H9 (cell line): ENCODE measurements at regions not wholly inside any gene's neighbourhood (a gene's known extent, or its start where the extent isn't known, plus 50 kb on each side); places are given as distances from the start of the nearest gene placed in this dataset.

ENCODE experiments used
- DNase-seq: peaks from one replicate; pipeline ENCODE4 v3.0.0-alpha.2; 2017
- H2AFZ ChIP-seq: one replicate; pipeline ENCODE4 v1.6.1; 2013; ENCODE audit warnings: mild to moderate bottlenecking, low read length, control low read depth, moderate library complexity
- H2AK5ac ChIP-seq: 2 replicates; pipeline ENCODE4 v1.6.1; 2013; ENCODE audit warnings: low read length, control low read depth, mixed read lengths; ENCODE audit not compliant: insufficient read length
- H2BK120ac ChIP-seq: one replicate; pipeline ENCODE4 v1.6.1; 2013; ENCODE audit warnings: low read depth, mild to moderate bottlenecking, low read length, control low read depth, inconsistent platforms; ENCODE audit not compliant: poor library complexity, severe bottlenecking
- H2BK12ac ChIP-seq: 2 replicates; pipeline ENCODE4 v1.6.1; 2013; ENCODE audit warnings: low read length, control low read depth, mixed read lengths, low read depth; ENCODE audit not compliant: insufficient read length
- H2BK15ac ChIP-seq: 2 replicates; pipeline ENCODE4 v1.6.1; 2013; ENCODE audit warnings: low read depth, low read length, control low read depth
- H2BK20ac ChIP-seq: one replicate; pipeline ENCODE4 v1.6.1; 2013; ENCODE audit warnings: low read depth, mild to moderate bottlenecking, low read length, control low read depth, inconsistent platforms; ENCODE audit not compliant: poor library complexity, severe bottlenecking
- H2BK5ac ChIP-seq: 2 replicates; pipeline ENCODE4 v1.6.1; 2013; ENCODE audit warnings: low read length, control low read depth, mixed read lengths; ENCODE audit not compliant: insufficient read length
- H3K14ac ChIP-seq: 2 replicates; pipeline ENCODE4 v1.6.1; 2013; ENCODE audit warnings: low read length, control low read depth; ENCODE audit not compliant: insufficient read depth
- H3K18ac ChIP-seq: 2 replicates; pipeline ENCODE4 v1.6.1; 2013; ENCODE audit warnings: low read depth, mild to moderate bottlenecking, mixed read lengths, low read length, control low read depth; ENCODE audit not compliant: insufficient read length
- H3K23ac ChIP-seq: 2 replicates; pipeline ENCODE4 v1.6.1; 2013; ENCODE audit warnings: low read length, control low read depth, mixed read lengths, low read depth; ENCODE audit not compliant: insufficient read length
- H3K23me2 ChIP-seq: 2 replicates; pipeline ENCODE4 v1.6.1; 2013; ENCODE audit warnings: low read depth, mild to moderate bottlenecking, mixed read lengths, low read length, control low read depth; ENCODE audit not compliant: insufficient read length, poor library complexity, severe bottlenecking
- H3K27ac ChIP-seq: 2 replicates; pipeline ENCODE4 v1.5.1; 2013; ENCODE audit warnings: low read length, control low read depth, mixed read lengths, low read depth; ENCODE audit not compliant: insufficient read length
- H3K27me3 ChIP-seq: 2 replicates; pipeline ENCODE4 v1.6.1; 2013; ENCODE audit warnings: low read length, control low read depth, inconsistent platforms; ENCODE audit not compliant: insufficient read depth
- H3K4ac ChIP-seq: 2 replicates; pipeline ENCODE4 v1.6.1; 2013; ENCODE audit warnings: low read depth, mild to moderate bottlenecking, control low read depth, inconsistent platforms, low read length, moderate library complexity
- H3K4me1 ChIP-seq: 2 replicates; pipeline ENCODE4 v1.6.1; 2013; ENCODE audit warnings: low read length, control low read depth, inconsistent platforms; ENCODE audit not compliant: insufficient read depth
- H3K4me2 ChIP-seq: 2 replicates; pipeline ENCODE4 v1.6.1; 2013; ENCODE audit warnings: low read length, control low read depth, mixed read lengths; ENCODE audit not compliant: insufficient read length, insufficient read depth
- H3K56ac ChIP-seq: 2 replicates; pipeline ENCODE4 v1.6.1; 2013; ENCODE audit warnings: low read depth, mild to moderate bottlenecking, mixed read lengths, low read length, control low read depth; ENCODE audit not compliant: insufficient read length
- H3K79me1 ChIP-seq: 2 replicates; pipeline ENCODE4 v1.6.1; 2013; ENCODE audit warnings: low read depth, mild to moderate bottlenecking, moderate library complexity, low read length, control low read depth, inconsistent platforms; ENCODE audit not compliant: insufficient read depth, poor library complexity, severe bottlenecking
- H3K79me2 ChIP-seq: 2 replicates; pipeline ENCODE4 v1.6.1; 2013; ENCODE audit warnings: low read length, control low read depth, inconsistent platforms; ENCODE audit not compliant: insufficient read depth
- H3K9ac ChIP-seq: 2 replicates; pipeline ENCODE4 v1.6.1; 2013; ENCODE audit warnings: low read length, control low read depth, mixed read lengths; ENCODE audit not compliant: insufficient read length; ENCODE audit errors: extremely low read depth
- H3K9me3 ChIP-seq: one replicate; pipeline ENCODE4 v1.6.1; 2013; ENCODE audit warnings: low read depth, low read length, inconsistent platforms; ENCODE audit not compliant: control insufficient read depth
- H3T11ph ChIP-seq: one replicate; pipeline ENCODE4 v1.6.1; 2013; ENCODE audit warnings: mild to moderate bottlenecking, low read length, control low read depth, inconsistent platforms
- H4K20me1 ChIP-seq: one replicate; pipeline ENCODE4 v1.6.1; 2013; ENCODE audit not compliant: control insufficient read depth, insufficient read length, insufficient read depth
- H4K5ac ChIP-seq: 2 replicates; pipeline ENCODE4 v1.6.1; 2013; ENCODE audit warnings: low read depth, mild to moderate bottlenecking, mixed read lengths, low read length, control low read depth; ENCODE audit not compliant: insufficient read length
- H4K8ac ChIP-seq: replicated peaks from 2 replicates; pipeline ENCODE4 v1.6.1; 2013; ENCODE audit warnings: low read length, control low read depth, mixed read lengths, low read depth; ENCODE audit not compliant: insufficient read length
- H4K91ac ChIP-seq: 2 replicates; pipeline ENCODE4 v1.6.1; 2013; ENCODE audit warnings: low read depth, mild to moderate bottlenecking, moderate library complexity, mixed read lengths, low read length, control low read depth; ENCODE audit not compliant: insufficient read length
- H3K27ac Mint-ChIP-seq, 3 experiments: 2 replicates in 2 of 3; 3 replicates in 1 of 3; pipeline ENCODE4 v1.8.0; 2020 to 2021; ENCODE audit warnings: mixed read lengths in 3 of 3, mild to moderate bottlenecking in 1 of 3, moderate library complexity in 1 of 3
- H3K27me3 Mint-ChIP-seq: 2 replicates; pipeline ENCODE4 v1.8.0; 2021; ENCODE audit warnings: low read depth, mild to moderate bottlenecking, moderate library complexity, mixed read lengths
- H3K36me3 Mint-ChIP-seq, 3 experiments: 2 replicates in 2 of 3; 3 replicates in 1 of 3; pipeline ENCODE4 v1.8.0; 2020 to 2021; ENCODE audit warnings: low read depth in 3 of 3, mixed read lengths in 3 of 3; ENCODE audit not compliant: insufficient read depth in 1 of 3
- H3K4me1 Mint-ChIP-seq, 2 experiments: 2 replicates each; pipeline ENCODE4 v1.8.0; 2020; ENCODE audit warnings: mixed read lengths in 2 of 2
- H3K4me3 Mint-ChIP-seq, 2 experiments: 2 replicates in 1 of 2; 3 replicates in 1 of 2; pipeline ENCODE4 v1.8.0; 2020 to 2021; ENCODE audit warnings: mild to moderate bottlenecking in 2 of 2, mixed read lengths in 2 of 2, moderate library complexity in 1 of 2
- H3K9me3 Mint-ChIP-seq, 2 experiments: 2 replicates in 1 of 2; 3 replicates in 1 of 2; pipeline ENCODE4 v1.8.0; 2020; ENCODE audit warnings: mild to moderate bottlenecking in 2 of 2, mixed read lengths in 2 of 2, moderate library complexity in 1 of 2
- WGBS: extraction: QIAGEN DNeasy Blood & Tissue Kit; methylation state at CpG from one replicate; pipeline ENCODE4 v1.1.7; 2013; ENCODE audit warnings: missing lambda C conversion rate, low lambda C conversion rate, mixed read lengths; ENCODE audit not compliant: insufficient read length; ENCODE audit errors: extremely low coverage; 5-methylcytosine and 5-hydroxymethylcytosine counted together
- TF ChIP-seq, protein P1 (sequence below): fragments of 200-600 bp; sonication (generic); conservative IDR thresholded peaks from 3 replicates; pipeline ENCODE4 v1.8.0; 2021; ENCODE audit warnings: antibody characterized with exemption, mild to moderate bottlenecking

DNA sequence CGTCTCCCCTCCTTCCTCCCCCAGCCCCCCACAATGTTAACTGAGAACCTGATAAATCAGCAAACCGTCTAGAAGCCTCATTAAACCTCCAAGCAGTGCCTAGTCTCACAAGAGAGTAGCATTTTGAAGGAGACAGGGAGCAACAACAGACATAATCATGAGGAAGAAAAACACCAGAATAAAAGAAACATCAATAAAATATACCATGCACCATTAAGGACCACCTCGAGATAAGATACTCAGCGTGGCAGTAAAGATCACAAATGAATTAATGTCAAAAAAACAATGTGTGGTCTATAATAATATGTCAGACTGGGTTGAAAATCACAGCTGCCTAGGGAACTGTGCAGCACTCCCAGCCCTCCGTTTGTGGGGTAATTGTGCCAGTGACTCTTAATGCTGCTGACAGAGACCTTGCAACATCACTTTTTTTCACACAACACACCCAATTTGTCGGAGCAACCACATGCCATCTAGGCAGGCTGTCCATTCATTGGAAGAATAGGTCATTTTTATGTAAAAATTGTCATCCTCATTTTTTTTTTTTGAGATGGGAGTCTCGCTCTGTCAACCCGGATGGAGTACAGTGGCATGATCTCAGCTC is 450.8 kb upstream of the WWC1 start:
- no CpG with 5 or more reads among the region's 8 CpGs for WGBS
- Histone ChIP-seq H3K79me1 (no peaks in the 10 kb centered on the region), H3T11ph (no peak overlapping the region), H3K56ac (no peak overlapping the region), H3K4me2 (no peak overlapping the region), H3K27me3 (no peaks in the 10 kb centered on the region), H2BK15ac (no peak overlapping the region), H3K4ac (no peak overlapping the region), H3K9ac (no peak overlapping the region), H4K5ac (no peak overlapping the region), H4K91ac (no peak overlapping the region), H3K4me1 (no peaks in the 10 kb centered on the region), H3K23me2 (no peaks in the 10 kb centered on the region), H3K9me3 (no peaks in the 10 kb centered on the region), H3K18ac (no peak overlapping the region), H2AFZ (no peak overlapping the region), H2AK5ac (no peak overlapping the region), H4K8ac (no peak overlapping the region), H4K20me1 (no peaks in the 10 kb centered on the region), H3K14ac (no peak overlapping the region), H3K23ac (no peak overlapping the region), H3K79me2 (no peaks in the 10 kb centered on the region), H2BK120ac (no peak overlapping the region), H3K27ac (no peak overlapping the region), H2BK20ac (no peak overlapping the region), H2BK5ac (no peak overlapping the region), H2BK12ac (no peak overlapping the region)
- no peaks in the 10 kb centered on the region for H3K9me3 Mint-ChIP-seq
- TF ChIP-seq, protein P1, sequence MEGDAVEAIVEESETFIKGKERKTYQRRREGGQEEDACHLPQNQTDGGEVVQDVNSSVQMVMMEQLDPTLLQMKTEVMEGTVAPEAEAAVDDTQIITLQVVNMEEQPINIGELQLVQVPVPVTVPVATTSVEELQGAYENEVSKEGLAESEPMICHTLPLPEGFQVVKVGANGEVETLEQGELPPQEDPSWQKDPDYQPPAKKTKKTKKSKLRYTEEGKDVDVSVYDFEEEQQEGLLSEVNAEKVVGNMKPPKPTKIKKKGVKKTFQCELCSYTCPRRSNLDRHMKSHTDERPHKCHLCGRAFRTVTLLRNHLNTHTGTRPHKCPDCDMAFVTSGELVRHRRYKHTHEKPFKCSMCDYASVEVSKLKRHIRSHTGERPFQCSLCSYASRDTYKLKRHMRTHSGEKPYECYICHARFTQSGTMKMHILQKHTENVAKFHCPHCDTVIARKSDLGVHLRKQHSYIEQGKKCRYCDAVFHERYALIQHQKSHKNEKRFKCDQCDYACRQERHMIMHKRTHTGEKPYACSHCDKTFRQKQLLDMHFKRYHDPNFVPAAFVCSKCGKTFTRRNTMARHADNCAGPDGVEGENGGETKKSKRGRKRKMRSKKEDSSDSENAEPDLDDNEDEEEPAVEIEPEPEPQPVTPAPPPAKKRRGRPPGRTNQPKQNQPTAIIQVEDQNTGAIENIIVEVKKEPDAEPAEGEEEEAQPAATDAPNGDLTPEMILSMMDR = no peak
- no peak overlapping the region for H3K4me3 Mint-ChIP-seq
- no peak for DNase-seq
- peak overlapping the region in 1 of 3 experiments; percentile 8; a peak in 1 of 7 replicates for H3K27ac Mint-ChIP-seq
- H3K4me1 Mint-ChIP-seq = peaks cover 12 to 13% of the 10 kb centered on the region in 2 experiments
- no peaks in the 10 kb centered on the region; a peak in 1 of 7 replicates for H3K36me3 Mint-ChIP-seq
- no peaks in the 10 kb centered on the region for H3K27me3 Mint-ChIP-seq
